Spleen (tissue), 11 donors: ENCODE measurements at regions not wholly inside any gene's neighbourhood (a gene's known extent, or its start where the extent isn't known, plus 50 kb on each side); places are given as distances from the start of the nearest gene placed in this dataset.

ENCODE experiments used
- DNase-seq: peaks from one replicate; pipeline ENCODE4 v3.0.0-alpha.2; 2020
- H3K27ac ChIP-seq, 8 donors: fragments of 200-600 bp; sonication (generic) in 7 of 8; 1 replicate in 4 of 8; 2 replicates in 4 of 8; pipeline versions ENCODE4 v1.5.0 to v1.8.0; 2016 to 2021; ENCODE audit warnings: inconsistent platforms in 4 of 8, mild to moderate bottlenecking in 4 of 8, moderate library complexity in 1 of 8
- H3K27me3 ChIP-seq, 7 donors: fragments of 200-600 bp; sonication (generic) in 6 of 7; replicated peaks in 1 of 7; 1 replicate in 4 of 7; 2 replicates in 3 of 7; pipeline versions ENCODE4 v1.5.0 to v1.8.0; 2016 to 2021; ENCODE audit warnings: inconsistent platforms in 3 of 7, mild to moderate bottlenecking in 1 of 7
- H3K36me3 ChIP-seq, 6 donors: fragments of 200-600 bp; sonication (generic) in 5 of 6; 1 replicate in 4 of 6; 2 replicates in 2 of 6; pipeline versions ENCODE4 v1.5.0 to v1.8.0; 2016 to 2021; ENCODE audit warnings: inconsistent platforms in 2 of 6
- H3K4me1 ChIP-seq, 6 donors: fragments of 200-600 bp; sonication (generic) in 5 of 6; 1 replicate in 3 of 6; 2 replicates in 3 of 6; pipeline versions ENCODE4 v1.5.0 to v1.8.0; 2016 to 2021; ENCODE audit warnings: inconsistent platforms in 3 of 6
- H3K4me3 ChIP-seq, 8 donors: fragments of 200-600 bp; sonication (generic) in 7 of 8; 1 replicate in 4 of 8; 2 replicates in 4 of 8; pipeline versions ENCODE4 v1.5.0 to v1.8.0; 2016 to 2021; ENCODE audit warnings: inconsistent platforms in 4 of 8, mild to moderate bottlenecking in 4 of 8, moderate library complexity in 2 of 8
- H3K9me3 ChIP-seq, 8 donors: fragments of 200-600 bp; sonication (generic) in 7 of 8; 1 replicate in 4 of 8; 2 replicates in 4 of 8; pipeline versions ENCODE4 v1.5.0 to v1.8.0; 2016 to 2021; ENCODE audit warnings: inconsistent platforms in 4 of 8
- CTCF ChIP-seq, 11 experiments: fragments of 200-600 bp in 7 of 11; fragments of 450-650 bp in 4 of 11; sonication (generic) in 4 of 11; IDR thresholded peaks in 8 of 11; conservative IDR thresholded peaks in 3 of 11; 1 replicate in 7 of 11; 2 replicates in 4 of 11; pipeline versions ENCODE4 v1.4.0 to v1.8.0; 2016 to 2021; ENCODE audit warnings: antibody characterized with exemption in 11 of 11, inconsistent platforms in 4 of 11, mild to moderate bottlenecking in 1 of 11
- POLR2A ChIP-seq, 3 donors: fragments of 450-650 bp; IDR thresholded peaks; one replicate each; pipeline ENCODE4 v1.5.1; 2017; ENCODE audit warnings: antibody characterized with exemption in 3 of 3, mild to moderate bottlenecking in 1 of 3
- POLR2AphosphoS5 ChIP-seq, 3 donors: sonication (generic); formaldehyde crosslinking; IDR thresholded peaks; one replicate each; pipeline ENCODE4 v1.5.1; 2017; ENCODE audit warnings: antibody characterized with exemption in 3 of 3
- WGBS, 5 donors: extraction: QIAGEN DNeasy Blood & Tissue Kit in 3 of 5; methylation state at CpG; one replicate each; pipeline versions ENCODE4 v1.1.5 to v1.1.7; 2013 to 2018; 5-methylcytosine and 5-hydroxymethylcytosine counted together
- intact Hi-C: fragments of 100-400 bp; cut with DNase I; formaldehyde crosslinking; loops from one replicate; pipeline ENCODE4 v1.15.0; 2023; ENCODE audit warnings: low total_unique reads
- donor health status: healthy with polysubstance abuse.
- donor health status: DM: no; HTN: no; CAD: no; lungs with moderate emphysema.
- donor health status: DM: no; HTN: no; CAD: no.
- donor health status: Bipolar disorder and iron deficiency.
- donor health status: healthy.
- donor health status: DM: no; HTN: no; CAD: no.
- donor health status: DM: yes; HTN: yes; CAD: no.

GRCh38 chr1:198967566-198967965, 328.7 kb downstream of the PTPRC start:
- no peak overlapping the region for H3K4me3 ChIP-seq
- no peak for TF ChIP-seq CTCF (IDR thresholded peaks at IDR 0.05 in 8 of 11, conservative IDR thresholded peaks at IDR 0.05 in 3 of 11)
- TF ChIP-seq POLR2AphosphoS5 (IDR thresholded peaks at IDR 0.05): no peak
- TF ChIP-seq POLR2A (IDR thresholded peaks at IDR 0.05): no peak
- intact Hi-C loops: no loop called here
- no peaks in the 10 kb centered on the region for H3K27me3 ChIP-seq
- no peak for DNase-seq
- H3K9me3 ChIP-seq: peaks cover 0 to 17% (median 1%) of the 10 kb centered on the region in 8 donors
- H3K4me1 ChIP-seq: peaks cover 0 to 9% (median 0%) of the 10 kb centered on the region in 6 donors
- H3K36me3 ChIP-seq: no peaks in the 10 kb centered on the region
- no peak overlapping the region for H3K27ac ChIP-seq

DNA sequence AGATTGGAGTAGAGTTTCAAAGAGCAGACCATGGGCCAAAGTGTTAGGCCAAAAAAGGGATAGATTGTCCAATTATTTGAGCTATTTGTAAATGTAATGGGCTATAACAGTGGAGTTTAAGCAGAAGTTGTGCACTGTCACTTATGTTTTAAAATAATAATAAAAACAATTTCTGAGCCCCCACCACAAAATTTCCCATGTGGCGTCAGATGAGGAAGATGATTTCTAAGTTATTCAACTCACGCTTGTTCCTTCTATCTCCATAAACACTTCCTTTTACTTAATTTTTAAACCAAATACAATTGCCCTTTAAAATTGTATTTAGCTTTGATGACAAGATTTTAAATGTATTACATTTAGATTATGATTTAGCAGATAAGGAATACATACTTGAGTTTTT, 330.0 kb downstream of the PTPRC start:
- H3K36me3 ChIP-seq: no peaks in the 10 kb centered on the region
- 45 to 80% (median 62%) methylated on average over 2 of the region's 2 CpGs for WGBS, 5 donors
- intact Hi-C loops: no loop called here
- peaks cover 0 to 13% (median 0%) of the 10 kb centered on the region in 8 donors for H3K9me3 ChIP-seq
- H3K27me3 ChIP-seq: no peaks in the 10 kb centered on the region
- H3K4me1 ChIP-seq: peaks cover 0 to 9% (median 0%) of the 10 kb centered on the region in 6 donors
- no peak overlapping the region for H3K4me3 ChIP-seq
- DNase-seq: no peak
- TF ChIP-seq POLR2AphosphoS5 (IDR thresholded peaks at IDR 0.05): no peak
- no peak for TF ChIP-seq CTCF (IDR thresholded peaks at IDR 0.05 in 8 of 11, conservative IDR thresholded peaks at IDR 0.05 in 3 of 11)
- no peak for TF ChIP-seq POLR2A (IDR thresholded peaks at IDR 0.05)
- no peak overlapping the region for H3K27ac ChIP-seq

DNA sequence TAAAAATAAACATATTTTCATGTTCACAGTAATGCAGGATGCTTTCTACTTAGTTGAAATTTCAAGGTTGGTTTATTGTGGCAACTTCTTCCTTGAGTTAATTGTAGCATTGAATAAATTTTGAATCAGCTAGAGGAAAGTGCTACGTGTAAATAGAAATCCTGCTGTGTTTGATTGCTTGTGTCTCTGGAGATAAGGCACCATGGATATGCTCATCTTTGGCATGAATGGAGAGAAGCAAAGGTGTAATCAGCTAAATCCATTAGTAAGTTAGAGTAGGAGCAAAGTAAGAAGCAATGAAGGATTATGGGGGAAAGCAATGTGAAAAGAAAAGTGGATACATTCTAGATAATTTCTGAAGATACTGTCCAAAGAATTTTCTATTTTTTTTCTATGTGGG, 331.1 kb downstream of the PTPRC start:
- H3K36me3 ChIP-seq: no peaks in the 10 kb centered on the region
- WGBS, 5 donors: 85 to 93% (median 87%) methylated on average over 1 of the region's 1 CpG
- intact Hi-C loops: no loop called here

GRCh38 chr1:198970916-198971315, 332.1 kb downstream of the PTPRC start:
- intact Hi-C loops: no loop called here
- Histone ChIP-seq H3K4me3 (no peak overlapping the region), H3K4me1 (peaks cover 0 to 9% (median 0%) of the 10 kb centered on the region in 6 donors), H3K36me3 (no peaks in the 10 kb centered on the region), H3K27ac (peak overlapping the region in 1 of 8 donors; percentile 14), H3K9me3 (peaks cover 0 to 2% (median 0%) of the 10 kb centered on the region in 8 donors), H3K27me3 (no peaks in the 10 kb centered on the region)
- no peak for DNase-seq
- TF ChIP-seq POLR2A (IDR thresholded peaks at IDR 0.05) (no peak), POLR2AphosphoS5 (IDR thresholded peaks at IDR 0.05) (no peak), CTCF (IDR thresholded peaks at IDR 0.05 in 8 of 11, conservative IDR thresholded peaks at IDR 0.05 in 3 of 11) (no peak)

More for the DNA sequence above, 331.1 kb downstream of the PTPRC start:
- peaks cover 0 to 9% (median 0%) of the 10 kb centered on the region in 6 donors for H3K4me1 ChIP-seq
- no peak overlapping the region for H3K27ac ChIP-seq
- no peak for DNase-seq
- peaks cover 0 to 12% (median 0%) of the 10 kb centered on the region in 8 donors for H3K9me3 ChIP-seq
- no peak for TF ChIP-seq POLR2A (IDR thresholded peaks at IDR 0.05)
- no peak for TF ChIP-seq CTCF (IDR thresholded peaks at IDR 0.05 in 8 of 11, conservative IDR thresholded peaks at IDR 0.05 in 3 of 11)
- TF ChIP-seq POLR2AphosphoS5 (IDR thresholded peaks at IDR 0.05): no peak
- H3K27me3 ChIP-seq: no peaks in the 10 kb centered on the region
- no peak overlapping the region for H3K4me3 ChIP-seq
